A673 (cell line): ENCODE measurements at regions not wholly inside any gene's neighbourhood (a gene's known extent, or its start where the extent isn't known, plus 50 kb on each side); places are given as distances from the start of the nearest gene placed in this dataset.
"Not testable (repeated sequence)": the region's sequence is repeated elsewhere in the genome, so short reads cannot be mapped to it uniquely, and the experiment has no call there.

Experiments used
- BruUV-seq: library from RNA; stranded (reverse); fragments of 400-500 nt; replicated peaks from 2 replicates; lab custom pipeline; 2021; lab: Mats Ljungman, UMichigan
- CTCF ChIA-PET: fragments of 300-600 bp; sonication (Branson Sonifier 250); formaldehyde crosslinking; loops from one replicate; lab custom pipeline; 2022; ENCODE audit warnings: antibody characterized with exemption; lab: Charles Lee
- POLR2A ChIA-PET: fragments of 300-600 bp; sonication (Branson Sonifier 250); formaldehyde crosslinking; loops from one replicate; lab custom pipeline; 2022; ENCODE audit warnings: antibody characterized with exemption; ENCODE audit not compliant: low non-redundant PET; lab: Charles Lee
- DNase-seq: peaks from one replicate; pipeline ENCODE4 v3.0.0-alpha.2; 2015; ENCODE audit warnings: low spot score
- H3K27ac ChIP-seq: fragments of 200-600 bp; sonication (generic); 2 replicates; pipeline ENCODE4 v1.5.1; 2016; ENCODE audit warnings: mixed run types, low read depth, mild to moderate bottlenecking, mixed read lengths, antibody characterized with exemption, low read length; ENCODE audit not compliant: poor library complexity, severe bottlenecking
- H3K27me3 ChIP-seq: fragments of 200-600 bp; sonication (generic); replicated peaks from 2 replicates; pipeline ENCODE4 v1.6.1; 2017; ENCODE audit warnings: mixed run types, low read depth, mild to moderate bottlenecking, mixed read lengths, antibody characterized with exemption, low read length; ENCODE audit not compliant: insufficient read depth, poor library complexity
- H3K36me3 ChIP-seq: fragments of 200-600 bp; sonication (generic); 2 replicates; pipeline ENCODE4 v1.6.1; 2016; ENCODE audit warnings: mixed run types, mild to moderate bottlenecking, mixed read lengths, antibody characterized with exemption, low read length; ENCODE audit not compliant: insufficient read depth, poor library complexity, severe bottlenecking
- H3K4me1 ChIP-seq: fragments of 200-600 bp; sonication (generic); 2 replicates; pipeline ENCODE4 v1.6.1; 2017; ENCODE audit warnings: mixed run types, mild to moderate bottlenecking, mixed read lengths, antibody characterized with exemption, low read length; ENCODE audit not compliant: insufficient read depth, poor library complexity, severe bottlenecking
- H3K4me3 ChIP-seq: fragments of 200-600 bp; sonication (generic); 2 replicates; pipeline ENCODE4 v1.5.1; 2016; ENCODE audit warnings: low read depth, mixed run types, mild to moderate bottlenecking, mixed read lengths, low read length; ENCODE audit not compliant: poor library complexity, severe bottlenecking
- H3K9me3 ChIP-seq: fragments of 200-600 bp; sonication (generic); 2 replicates; pipeline ENCODE4 v1.6.1; 2016; ENCODE audit warnings: mixed run types, low read depth, mild to moderate bottlenecking, mixed read lengths, antibody characterized with exemption, low read length; ENCODE audit not compliant: poor library complexity, severe bottlenecking
- CTCF ChIP-seq: fragments of 300-800, 200-600 bp; sonication (generic); conservative IDR thresholded peaks from 2 replicates; pipeline ENCODE4 v1.5.1; 2017; ENCODE audit warnings: low read depth, mild to moderate bottlenecking, antibody characterized with exemption, low read length, moderate library complexity, mixed read lengths
- EZH2 ChIP-seq: fragments of 200-600 bp; sonication (generic); IDR thresholded peaks from 2 replicates; pipeline ENCODE4 v1.6.1; 2017; ENCODE audit warnings: borderline replicate concordance, low read depth, mild to moderate bottlenecking, mixed read lengths, antibody characterized with exemption, low read length; ENCODE audit not compliant: poor library complexity, severe bottlenecking
- intact Hi-C: fragments of 100-400 bp; cut with micrococcal nuclease; formaldehyde crosslinking; loops from one replicate; pipeline ENCODE4 v1.10.0; 2022; ENCODE audit not compliant: unreplicated experiment

GRCh38 chr15:81705727-81706126 lies 331.7 kb upstream of the TMC3 start:
- H3K27me3 ChIP-seq, H3K9me3 ChIP-seq, BruUV-seq, intact Hi-C loops, POLR2A ChIA-PET, H3K4me3 ChIP-seq, H3K36me3 ChIP-seq, H3K27ac ChIP-seq, DNase-seq, CTCF ChIA-PET, H3K4me1 ChIP-seq: not testable (repeated sequence)

GRCh38 chr15:81686021-81686420 lies 312.0 kb upstream of the TMC3 start:
- CTCF ChIA-PET: no interaction called here
- POLR2A ChIA-PET: no interaction called here
- Histone ChIP-seq H3K27me3 (no peaks in the 10 kb centered on the region), H3K36me3 (no peaks in the 10 kb centered on the region), H3K4me1 (no peaks in the 10 kb centered on the region), H3K9me3 (peaks cover 1% of the 10 kb centered on the region), H3K27ac (no peak overlapping the region), H3K4me3 (no peak overlapping the region)
- BruUV-seq: no TSS peak
- intact Hi-C loops: no loop called here
- TF ChIP-seq EZH2 (no peak), CTCF (no peak)
- no peak for DNase-seq

GRCh38 chr15:81685237-81685636 lies 311.2 kb upstream of the TMC3 start:
- Histone ChIP-seq H3K4me1 (no peaks in the 10 kb centered on the region), H3K4me3 (no peak overlapping the region), H3K36me3 (no peaks in the 10 kb centered on the region), H3K9me3 (no peaks in the 10 kb centered on the region), H3K27ac (no peak overlapping the region), H3K27me3 (no peaks in the 10 kb centered on the region)
- intact Hi-C loops: no loop called here
- BruUV-seq: no TSS peak
- POLR2A ChIA-PET: no interaction called here
- no peak for DNase-seq
- CTCF ChIA-PET: no interaction called here
- no peak for TF ChIP-seq CTCF
- TF ChIP-seq EZH2: no peak

- POLR2A ChIA-PET: no interaction called here
Measured at GRCh38 chr15:81680829-81681228, 306.8 kb upstream of the TMC3 start.

More at GRCh38 chr15:81680829-81681228, 306.8 kb upstream of the TMC3 start:
- TF ChIP-seq EZH2 (no peak), CTCF (no peak)
- H3K36me3 ChIP-seq: no peaks in the 10 kb centered on the region
- DNase-seq: no peak
- no peaks in the 10 kb centered on the region for H3K27me3 ChIP-seq
- H3K4me3 ChIP-seq: no peak overlapping the region
- no peaks in the 10 kb centered on the region for H3K4me1 ChIP-seq
- no TSS peak for BruUV-seq
- CTCF ChIA-PET: no interaction called here
- H3K9me3 ChIP-seq: no peaks in the 10 kb centered on the region
- intact Hi-C loops: no loop called here
- no peak overlapping the region for H3K27ac ChIP-seq
